ENCODE measurements at regions not wholly inside any gene's neighbourhood (a gene's known extent, or its start where the extent isn't known, plus 50 kb on each side); places are given as distances from the start of the nearest gene placed in this dataset.
A peak's percentile ranks its signal among the peaks of the same experiment; 100 is the strongest.

DNA sequence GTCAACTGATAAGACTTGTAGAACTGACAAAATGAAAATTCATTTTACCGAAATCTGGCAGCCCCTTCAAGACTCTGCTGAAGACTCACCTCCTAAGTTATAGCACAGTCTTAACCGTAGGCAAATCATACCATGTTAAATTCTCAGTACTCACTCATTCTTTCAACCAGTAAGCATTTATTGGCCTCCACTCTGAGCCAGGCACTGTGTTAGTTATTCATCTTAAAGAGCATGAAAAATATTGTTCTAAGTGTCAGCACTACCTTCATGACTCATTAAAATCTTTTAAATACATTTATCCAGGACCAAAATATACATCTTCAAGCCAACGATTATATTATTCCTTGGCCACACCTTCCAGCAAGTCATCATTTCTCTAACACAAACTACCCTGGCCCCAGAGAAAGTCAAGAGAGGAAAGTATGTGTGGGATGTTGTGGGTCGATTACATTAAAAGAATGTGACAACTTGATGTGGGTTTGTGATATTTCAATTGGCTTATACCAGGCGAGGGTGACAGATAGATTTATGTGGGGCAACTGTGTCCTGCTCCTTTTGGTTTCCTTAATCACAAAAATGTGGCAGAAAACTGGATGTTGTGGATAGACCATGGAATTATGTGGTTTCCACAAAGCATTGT lies 55.0 kb downstream of the TMEM30B start:
- DNase-seq, result no peak

DNA sequence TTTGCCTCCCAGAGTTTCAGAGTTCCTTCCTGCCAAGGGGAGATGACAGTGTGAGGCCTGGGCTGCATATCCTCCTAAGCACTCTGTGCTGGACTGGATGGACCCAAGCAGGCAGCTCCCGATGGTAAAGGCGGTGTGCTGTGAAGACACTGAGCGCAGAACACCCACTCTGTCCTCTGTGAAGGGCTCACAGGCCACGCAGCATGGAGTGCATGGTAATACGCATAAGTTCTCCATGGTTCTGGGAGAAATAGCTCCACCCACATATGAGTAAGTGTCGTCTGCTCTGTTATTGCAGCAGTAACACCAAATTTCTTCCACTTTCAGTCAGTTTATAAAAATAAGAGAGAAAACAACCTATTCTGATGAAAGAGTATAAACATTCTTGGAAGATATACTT lies 55.8 kb downstream of the TMEM30B start:
- DNase-seq, result no peak

DNA sequence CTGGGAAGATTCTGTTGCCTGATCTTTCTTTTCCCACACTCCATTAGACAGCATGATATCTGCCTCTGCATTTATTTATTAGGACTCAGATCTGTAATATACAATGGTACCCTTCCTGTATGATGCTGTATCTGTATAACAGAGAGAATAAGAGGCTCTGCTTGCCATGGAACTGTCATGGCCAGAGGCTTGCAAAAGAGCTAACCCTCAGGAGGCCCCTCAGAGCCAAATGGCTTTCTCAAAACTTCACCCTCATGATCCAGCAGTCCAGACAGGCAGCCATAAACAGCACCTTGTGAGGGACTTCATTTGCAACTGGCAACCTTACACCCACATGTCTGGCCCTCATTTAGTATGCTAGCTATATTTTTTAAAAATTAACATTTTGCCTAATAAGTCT lies 57.6 kb downstream of the TMEM30B start:
- DNase-seq, result no peak

DNA sequence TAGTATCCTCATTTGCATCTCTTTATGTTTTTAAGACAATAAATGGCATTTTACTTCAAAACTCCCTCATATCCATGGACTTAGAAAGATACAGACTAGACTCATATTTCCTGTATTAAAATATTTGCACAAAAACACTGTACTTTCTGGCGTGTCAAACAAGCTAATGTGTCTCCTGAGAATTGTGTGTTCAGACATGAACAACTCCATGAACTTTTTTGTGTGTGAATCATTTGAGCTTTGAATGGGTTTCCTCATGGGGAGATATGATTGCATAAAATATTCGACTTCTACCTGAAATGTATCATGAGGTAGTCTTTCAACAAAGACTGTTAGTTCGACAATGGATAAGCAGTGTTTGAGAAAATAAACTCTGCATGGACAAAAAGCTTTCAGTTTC lies 58.8 kb downstream of the TMEM30B start:
- DNase-seq, result no peak

DNA sequence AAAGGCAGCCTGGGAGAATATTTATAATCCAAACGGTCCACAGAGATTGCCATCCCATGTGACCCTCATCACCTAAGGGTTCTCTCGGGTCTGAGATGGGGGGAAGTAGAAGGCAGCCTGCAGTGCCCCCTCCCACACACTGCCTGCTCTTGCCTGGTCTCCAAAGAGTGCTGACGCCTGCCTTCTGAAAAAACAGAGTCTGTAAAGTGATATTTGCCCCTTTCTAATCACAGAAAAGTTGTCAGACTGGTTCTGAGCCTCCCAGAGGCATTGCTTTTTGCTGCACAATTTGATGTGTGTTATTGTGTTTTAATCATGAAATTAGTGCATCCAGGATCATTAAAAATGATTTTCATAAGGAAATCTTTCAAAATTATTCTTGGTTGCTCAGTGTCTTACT lies 59.2 kb downstream of the TMEM30B start:
- no peak for DNase-seq

DNA sequence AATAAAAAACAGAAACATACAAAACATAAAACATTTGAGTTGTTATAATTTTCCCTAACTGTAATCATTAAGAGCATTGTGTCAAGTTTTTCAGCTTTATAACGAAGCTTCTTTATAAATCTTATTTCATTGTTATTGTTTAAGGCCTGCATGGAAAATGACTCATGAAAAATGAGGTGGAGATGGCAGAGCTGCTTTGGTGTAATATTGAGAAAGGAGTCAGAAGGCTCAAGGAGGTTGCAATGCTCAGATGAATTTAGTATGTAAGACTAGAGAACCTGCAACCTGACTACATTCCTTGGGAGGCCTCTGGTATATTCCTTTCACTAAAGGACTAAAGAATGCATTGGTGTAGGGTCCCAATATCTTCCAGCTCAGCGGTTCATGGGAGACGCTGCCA lies 61.5 kb downstream of the TMEM30B start:
- DNase-seq, result no peak

DNA sequence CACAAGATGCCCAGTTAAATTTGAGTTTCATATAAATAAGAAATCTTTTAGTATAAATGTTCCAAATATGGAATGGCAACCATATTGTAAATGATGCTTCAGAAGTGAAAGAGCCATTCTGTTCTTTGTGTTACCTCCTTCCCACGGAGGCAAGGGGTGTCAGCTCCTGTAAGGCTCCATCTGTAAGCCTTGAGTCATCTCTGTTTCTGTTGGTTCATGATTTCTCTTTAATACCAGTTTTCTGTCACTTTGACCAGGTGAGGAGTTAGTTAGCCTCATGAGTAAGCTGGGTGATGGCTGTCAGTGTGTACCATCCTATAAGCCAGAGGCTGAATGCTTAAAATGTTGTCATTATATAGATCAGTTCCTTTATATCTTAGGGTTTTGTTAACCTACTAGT lies 61.9 kb downstream of the TMEM30B start:
- no peak for DNase-seq

DNA sequence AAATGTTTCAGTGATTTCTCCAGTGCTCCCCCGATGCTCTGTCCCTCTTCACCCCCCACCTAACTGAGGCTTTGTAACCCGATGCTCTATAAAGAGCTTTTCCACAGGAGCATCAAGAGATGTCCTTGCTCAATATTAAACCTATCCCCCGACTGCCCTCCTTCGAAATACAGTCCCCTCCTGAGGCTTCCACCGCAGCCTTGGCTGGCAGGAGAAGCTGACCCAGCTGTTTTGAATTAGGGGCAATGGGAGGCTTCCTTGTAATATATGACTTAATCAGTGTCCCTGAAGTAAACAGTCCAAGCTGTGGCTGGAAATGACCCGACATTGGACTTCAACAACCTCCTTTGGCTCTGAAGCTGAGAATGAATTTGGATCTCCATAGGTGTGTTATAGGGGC lies 62.4 kb downstream of the TMEM30B start:
- DNase-seq, result peak; percentile 33

DNA sequence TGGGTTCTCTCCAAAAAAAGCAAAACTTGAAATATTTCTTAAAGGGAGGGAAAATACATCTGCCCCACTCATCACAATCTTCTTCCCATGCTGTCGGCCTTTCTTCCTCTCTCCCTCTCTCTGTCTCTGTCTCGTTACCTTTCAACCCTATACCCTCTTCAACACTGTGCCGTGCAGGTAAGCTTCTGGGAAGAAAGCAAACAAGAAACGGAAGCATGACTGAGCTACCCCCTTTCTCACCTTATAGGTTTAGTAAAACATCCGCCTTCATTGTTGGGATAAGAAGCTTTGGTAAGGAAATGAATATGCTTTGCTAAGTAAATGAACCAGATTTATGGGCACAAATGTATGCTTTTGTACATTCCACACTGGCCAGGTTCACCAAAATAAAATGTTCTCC lies 63.0 kb downstream of the TMEM30B start:
- peak; percentile 26 for DNase-seq

DNA sequence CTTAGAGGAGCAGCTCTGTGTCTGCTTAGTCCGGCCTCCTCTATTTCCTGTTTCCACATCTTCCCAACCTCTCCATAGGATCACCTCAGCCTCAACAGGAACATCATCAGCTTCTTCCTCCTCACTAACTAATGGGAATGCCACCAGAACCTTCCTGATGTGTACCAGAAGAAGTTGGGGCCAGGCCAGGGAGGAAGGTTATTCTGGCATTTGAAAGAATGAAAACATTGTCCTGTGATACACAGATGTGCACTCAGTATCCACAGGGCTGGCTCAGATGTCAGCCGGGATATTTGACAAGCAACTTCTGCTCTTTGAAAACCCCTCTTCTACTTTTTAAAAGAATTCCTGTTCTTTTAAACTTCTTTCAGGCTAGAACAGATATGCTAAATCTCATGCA lies 63.6 kb downstream of the TMEM30B start:
- no peak for DNase-seq

DNA sequence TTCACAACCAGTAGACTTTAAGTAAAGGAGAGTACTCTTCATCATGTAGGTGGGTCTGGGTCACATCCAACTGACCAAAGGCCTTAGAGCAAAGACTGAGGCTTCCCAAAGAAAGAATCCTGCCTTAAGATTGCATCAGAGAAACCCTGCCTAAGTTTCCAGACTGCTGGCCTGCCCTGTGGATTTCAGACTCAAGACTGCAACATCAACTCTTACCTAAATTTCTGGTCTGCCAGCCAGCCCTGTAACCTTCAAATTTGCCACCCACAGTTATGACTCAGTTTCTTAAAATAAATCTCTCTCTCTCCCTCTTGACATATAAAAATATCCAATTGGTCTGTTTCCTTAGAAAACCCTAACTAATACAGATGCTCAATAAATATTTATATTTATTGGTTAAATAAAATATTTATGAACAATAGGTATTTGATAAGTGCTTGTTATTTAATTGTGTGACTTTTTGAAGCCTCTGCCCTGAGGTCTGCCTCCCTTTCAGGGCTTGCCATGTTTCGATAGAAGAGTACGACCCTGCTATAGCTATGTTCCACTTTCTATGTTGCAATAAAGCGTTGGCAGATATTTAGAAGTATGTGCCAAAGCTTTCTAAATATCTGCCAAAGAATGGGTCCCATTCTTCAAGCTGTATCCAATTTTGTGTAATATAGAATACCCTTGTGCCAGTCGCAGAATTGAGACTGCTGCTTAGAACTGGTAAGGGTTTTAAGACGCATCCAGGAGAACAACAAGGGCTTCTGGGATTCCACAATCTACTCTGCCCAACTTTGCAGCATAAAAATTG lies 65.7 kb downstream of the TMEM30B start:
- DNase-seq, result no peak

DNA sequence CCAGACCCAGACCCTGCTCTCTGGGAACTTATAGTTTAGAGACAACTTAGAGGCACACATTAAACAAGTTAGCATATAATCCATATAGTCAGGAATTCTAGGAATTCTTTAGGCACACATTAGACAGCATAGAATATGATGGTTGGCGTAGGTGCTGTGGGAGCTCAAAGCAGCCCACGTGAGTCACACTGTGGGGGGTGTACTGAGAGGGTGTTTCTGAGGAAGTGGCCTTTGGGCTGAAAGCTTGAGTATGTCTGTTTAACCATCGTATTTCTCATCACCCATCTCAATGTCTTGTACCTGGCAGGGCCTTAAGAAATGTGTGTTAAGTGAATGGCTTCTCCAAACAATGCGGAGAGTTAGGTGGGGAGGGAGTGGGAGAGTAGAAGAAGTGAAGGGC lies 67.2 kb downstream of the TMEM30B start:
- DNase-seq, result no peak

DNA sequence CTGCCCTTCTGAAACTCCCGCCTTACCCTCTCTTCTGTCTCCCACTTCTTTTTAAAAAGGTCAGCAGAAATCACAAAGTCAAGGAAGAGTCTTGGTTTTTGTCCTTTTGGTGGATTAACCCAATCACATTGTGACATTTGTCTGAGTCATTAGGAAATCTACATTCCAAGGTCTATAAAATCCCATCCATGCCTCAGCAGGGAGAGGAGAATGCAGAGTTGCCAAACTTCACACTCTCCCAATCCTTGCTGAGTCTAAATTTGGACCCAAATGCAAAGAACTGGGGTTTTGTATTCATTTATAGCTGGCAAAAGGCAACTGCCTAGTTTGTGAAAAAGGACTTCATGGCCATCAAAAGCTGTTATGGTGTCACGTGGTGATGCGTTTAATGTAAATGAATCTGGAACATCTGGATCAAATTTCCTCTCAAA lies 67.9 kb downstream of the TMEM30B start:
- DNase-seq, result no peak

DNA sequence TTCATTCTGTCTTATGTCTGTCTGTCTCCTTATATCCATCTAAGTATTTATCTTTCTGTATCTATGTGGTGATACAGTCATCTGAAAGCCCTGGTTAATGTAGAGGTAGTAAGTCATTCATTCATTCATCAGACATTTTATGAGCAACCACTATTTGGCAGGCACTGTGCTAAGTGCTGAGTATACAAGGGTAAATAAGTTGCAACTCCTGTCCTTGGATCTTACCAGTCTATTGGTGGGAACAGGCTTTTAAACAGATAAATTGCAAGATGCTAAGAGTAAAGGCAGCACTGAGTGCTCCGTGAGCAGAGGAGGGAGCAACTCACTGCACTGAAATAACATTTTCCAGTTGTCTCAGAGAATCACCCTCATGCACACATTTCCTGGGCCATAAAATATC lies 68.6 kb downstream of the TMEM30B start:
- DNase-seq, result no peak

DNA sequence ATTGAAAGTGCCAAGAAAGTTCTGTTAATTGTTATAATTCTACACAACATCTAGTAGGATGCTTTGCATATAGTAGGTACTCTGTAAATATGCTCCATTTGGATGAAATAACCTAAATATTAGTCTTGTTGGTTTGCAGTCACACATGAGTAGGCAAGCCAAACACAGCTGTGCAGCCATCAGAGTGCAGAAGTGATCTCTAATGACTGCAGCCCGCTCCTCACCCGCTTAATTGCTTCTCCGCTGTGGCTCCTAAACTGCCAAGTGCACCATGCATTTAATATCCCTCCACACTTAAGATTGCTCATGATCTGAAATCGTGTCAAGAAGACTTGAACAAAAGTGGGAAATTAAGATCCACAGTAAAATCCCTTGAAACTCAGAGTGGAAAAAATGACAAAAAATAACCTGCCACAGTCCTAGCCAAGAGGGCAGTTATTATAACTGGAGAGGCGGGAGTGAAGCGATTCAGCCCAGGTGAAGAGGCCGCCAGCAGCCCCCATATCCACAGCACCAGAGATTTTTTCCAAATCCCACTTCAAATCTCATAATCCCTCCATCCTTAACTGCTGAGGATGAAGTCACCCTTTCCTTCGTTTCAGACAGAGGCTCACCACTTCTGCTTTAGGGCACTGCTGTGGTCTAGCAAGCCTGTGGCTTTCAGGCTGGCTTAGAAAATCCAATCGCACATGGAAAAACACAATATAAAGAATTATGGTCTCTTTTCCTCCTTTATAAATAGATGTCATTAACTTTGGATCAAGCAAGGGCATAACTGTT lies 69.5 kb downstream of the TMEM30B start:
- peak; percentile 86 for DNase-seq

DNA sequence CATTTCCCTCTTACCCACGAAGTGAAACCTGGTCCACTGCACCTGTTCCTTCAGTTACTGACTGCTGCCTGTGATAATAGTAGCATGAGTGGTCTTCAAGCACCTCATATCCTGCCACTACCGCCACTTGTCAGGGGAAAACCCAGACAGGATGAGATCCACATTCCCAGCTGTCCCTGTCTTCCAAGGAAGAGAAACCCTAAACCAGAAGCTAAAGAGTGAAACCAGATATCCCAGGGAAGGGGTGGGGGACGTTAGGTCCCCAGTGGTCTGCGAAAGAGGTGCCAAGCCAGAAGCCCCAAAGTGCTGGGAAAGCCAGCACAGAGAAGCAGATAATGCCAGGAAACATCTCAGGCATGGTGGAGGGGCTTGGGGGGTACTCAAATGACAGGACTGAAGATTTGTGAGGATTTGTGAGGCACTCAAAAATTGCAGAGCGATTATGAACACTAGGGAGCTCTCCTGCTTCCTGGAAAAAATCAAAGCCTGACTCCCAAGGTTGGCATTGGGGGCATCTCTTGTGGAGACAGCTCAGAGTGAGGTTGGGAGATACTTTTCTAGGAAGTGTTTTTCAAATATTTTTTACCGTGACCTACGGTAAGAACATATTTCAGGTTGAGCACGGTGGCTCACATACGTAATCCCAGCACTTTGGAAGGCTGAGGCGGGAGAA lies 77.9 kb downstream of the TMEM30B start:
- no peak for DNase-seq

DNA sequence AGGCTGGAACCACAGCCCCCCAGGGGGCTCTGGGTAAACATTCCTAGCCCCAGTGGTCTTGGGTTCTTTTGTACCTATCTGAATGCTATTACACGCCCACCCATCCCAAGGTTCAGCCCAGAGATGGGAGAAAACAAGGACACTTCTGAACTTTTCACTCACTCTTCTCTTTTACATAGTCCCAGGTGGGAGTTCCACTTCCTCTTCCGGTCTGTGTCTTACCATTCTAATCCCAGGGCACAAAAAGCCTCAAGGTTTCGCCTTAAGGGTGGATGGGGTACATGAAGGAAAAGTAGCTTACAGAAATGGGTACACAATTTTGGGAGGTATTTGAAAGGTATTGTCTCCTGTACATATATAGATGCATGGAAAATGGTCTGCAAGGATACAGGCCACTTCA lies 79.0 kb downstream of the TMEM30B start:
- DNase-seq, result no peak

DNA sequence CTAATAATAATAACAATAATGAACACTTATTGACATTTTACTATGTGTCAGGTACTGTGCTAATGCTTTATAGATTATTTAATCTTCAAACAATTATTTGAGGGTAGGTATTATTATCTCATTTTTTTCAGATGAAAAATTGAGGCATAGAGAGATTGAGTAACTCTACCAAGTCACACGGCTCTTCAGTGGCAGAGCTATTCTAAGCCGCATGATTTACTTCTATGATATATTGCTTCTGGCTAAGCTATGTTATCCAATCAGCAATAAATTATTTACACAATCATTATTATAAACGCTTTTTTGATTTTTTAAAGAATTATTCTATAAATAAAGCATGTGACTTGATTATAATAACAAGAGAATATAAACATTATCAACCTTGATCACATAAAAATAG lies 80.0 kb downstream of the TMEM30B start:
- DNase-seq, result no peak

DNA sequence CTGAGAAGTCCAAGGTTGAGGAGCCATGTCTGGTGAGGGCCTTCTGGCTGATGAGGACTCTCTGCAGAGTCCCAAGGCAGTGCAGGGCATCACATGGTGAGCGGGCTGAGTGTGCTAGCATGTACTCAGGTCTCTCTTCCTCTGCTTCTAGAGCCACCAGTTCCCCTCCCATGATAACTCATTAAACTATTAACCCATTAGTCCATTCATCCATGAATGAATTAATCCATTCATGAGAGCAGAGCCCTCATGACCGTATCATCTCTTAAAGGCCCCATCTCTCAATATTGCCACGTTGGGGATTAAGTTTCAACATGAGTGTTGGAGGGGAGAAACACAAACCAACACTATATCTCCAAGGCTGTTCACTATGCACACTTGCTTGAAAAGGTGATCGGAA lies 83.7 kb downstream of the TMEM30B start:
- DNase-seq, result peak; percentile 89

DNA sequence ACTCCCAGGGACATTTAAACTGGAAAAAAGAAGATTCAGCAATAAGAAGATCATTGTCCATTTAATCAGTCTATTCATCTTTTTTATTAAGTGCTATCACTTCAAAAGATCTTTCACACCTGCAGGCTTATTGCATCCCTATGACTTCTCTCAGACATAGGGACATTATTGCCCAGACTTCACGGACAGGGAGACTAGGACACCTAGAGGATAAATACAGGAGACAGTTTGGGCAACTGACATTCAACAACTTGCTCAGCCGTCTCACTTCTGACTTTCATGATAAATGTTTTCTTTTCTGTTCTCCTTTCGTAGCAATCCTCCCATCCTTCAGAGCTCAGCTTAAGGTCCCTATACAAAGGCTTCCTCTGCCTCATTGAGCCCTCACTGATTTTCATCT lies 84.3 kb downstream of the TMEM30B start:
- DNase-seq, result no peak

DNA sequence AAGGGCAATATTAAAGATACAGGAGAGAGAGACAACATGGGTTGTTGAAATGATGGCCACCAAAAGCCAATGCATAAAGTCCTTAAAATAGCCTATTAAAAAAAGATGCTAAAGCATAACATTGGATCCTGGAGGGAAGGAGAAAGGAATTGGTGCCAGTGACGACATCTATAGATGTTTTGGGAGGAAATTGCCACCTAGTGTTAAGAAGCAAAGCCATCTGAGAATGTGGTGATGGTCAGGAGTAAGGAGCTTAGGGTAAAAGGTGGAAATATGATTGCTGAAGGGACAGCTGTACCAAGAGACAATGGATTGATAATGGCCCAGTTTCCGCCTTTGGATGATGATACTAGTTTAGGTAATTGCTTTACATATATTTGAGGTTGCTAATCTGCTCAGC lies 85.1 kb downstream of the TMEM30B start:
- DNase-seq, result no peak

DNA sequence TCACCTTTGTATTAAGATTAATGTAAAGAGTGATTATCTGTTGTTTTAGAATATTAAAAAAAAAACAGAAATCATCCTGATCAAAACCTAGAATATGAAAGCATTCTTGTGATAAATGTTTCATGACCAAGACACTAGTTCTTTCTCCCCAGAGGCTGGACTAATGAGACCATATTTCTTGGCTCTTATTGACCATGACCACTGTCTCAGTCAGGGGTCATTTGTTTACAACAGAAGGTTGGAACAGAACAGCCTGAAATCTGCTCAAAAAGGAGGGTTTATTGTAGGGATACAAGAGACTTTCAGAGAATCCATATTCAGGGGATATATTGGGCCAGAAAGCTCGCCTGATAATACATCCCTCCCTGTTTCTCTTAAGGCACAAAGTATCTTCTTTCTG lies 87.7 kb downstream of the TMEM30B start:
- peak; percentile 56 for DNase-seq

DNA sequence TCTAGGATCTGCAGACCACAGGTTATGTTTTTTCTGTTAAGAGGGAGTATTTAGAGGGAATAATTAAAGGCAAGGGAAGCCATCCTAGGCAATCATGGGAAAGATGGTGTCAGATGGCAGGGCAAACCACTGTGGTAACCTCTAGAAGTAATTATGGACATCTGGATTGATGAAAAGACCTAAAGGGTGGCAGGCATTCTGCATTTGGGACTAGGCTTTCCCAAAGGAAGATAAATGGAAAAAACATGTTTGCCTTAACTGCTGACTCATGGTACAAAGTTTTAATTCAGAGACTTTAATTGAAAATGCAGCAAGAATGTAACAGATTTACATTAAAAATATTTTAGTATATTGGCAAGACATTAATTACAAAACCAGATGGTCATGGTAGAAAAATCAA lies 88.1 kb downstream of the TMEM30B start:
- no peak for DNase-seq

Data from eye (tissue), 1 donor.